Superior temporal gyrus (tissue), 1 donor: ENCODE measurements at regions not wholly inside any gene's neighbourhood (a gene's known extent, or its start where the extent isn't known, plus 50 kb on each side); places are given as distances from the start of the nearest gene placed in this dataset.

ENCODE experiments used
- DNase-seq: peaks from one replicate; pipeline ENCODE4 v3.0.0-alpha.2; 2016; ENCODE audit errors: extremely low spot score

DNA sequence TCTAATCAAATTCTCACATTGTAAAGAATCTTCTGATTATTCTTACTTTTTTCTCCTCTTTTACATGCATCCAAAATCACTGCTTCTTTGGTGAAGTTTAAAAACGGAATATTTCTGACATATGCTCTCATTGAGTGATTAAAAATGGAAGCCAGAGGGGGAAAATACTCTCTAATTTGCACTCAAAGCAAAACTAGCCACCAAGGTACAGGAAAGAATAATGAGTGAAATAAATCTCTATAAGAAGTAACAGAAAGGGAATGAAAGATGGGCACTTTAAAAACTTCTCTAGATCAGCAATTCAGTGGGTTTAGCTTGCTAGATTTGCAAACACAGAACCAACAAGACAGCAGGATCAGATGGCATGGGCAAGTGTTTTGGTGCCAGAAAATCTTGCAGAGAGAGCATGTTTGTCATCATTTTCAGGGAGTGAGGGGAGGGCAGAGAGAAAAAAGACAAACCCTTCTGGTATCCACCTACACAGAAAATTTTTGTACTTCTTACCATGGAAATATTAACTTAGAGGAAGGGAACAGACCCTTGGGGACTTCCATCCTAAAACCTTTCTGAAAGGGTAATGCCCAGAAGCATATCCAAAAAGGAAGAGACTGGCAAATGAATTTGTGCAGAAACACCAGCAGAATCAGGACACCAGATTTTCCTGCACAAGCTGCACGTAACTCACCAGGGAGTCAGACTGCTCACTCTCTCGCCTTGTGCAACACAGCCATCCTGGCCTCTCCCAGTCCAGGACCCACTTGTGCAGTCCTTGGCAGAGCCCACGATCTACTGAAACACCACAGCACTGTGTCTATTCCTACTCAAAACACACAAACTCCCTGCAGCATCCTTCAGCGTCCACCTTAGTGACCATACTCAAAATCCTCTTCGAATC lies 270.2 kb upstream of the PRDM1 start:
- DNase-seq: no peak

DNA sequence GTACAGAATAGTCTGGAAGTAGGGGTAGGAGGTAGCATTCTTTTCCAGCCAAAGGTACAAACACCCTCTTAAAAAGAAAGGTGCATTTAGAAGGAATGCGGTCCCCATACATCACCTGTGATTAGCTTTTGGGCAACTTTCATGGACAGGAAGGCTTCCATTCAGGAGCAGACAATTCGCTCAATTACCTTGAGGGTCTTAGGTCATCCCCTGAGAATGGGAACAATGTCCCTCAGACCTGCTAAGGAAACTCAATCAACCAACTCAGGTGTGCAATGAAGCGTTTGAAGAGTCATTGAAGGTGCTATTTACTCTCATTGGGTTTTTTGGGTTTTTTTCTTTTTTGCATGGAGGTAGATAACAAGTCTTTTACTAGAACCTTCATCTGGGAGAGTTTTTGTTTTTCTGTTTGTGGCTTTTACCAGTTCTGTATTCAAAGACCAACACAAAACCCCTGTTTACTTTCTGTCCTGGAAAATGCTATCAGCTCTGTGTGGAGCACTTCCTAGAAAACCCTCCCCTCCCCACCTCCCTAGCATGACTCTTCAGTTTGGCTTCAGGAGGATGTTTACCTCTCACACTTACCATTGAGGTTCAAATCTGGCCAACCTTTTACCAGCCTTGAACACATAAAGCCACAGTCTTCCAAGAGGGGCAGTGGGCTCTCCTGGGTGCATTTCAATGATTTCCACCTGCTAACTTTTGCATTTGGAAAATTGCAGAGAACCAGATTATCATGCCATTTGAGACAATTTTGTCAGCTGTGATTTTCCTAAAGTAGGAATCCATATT lies 271.2 kb upstream of the PRDM1 start:
- DNase-seq: no peak

DNA sequence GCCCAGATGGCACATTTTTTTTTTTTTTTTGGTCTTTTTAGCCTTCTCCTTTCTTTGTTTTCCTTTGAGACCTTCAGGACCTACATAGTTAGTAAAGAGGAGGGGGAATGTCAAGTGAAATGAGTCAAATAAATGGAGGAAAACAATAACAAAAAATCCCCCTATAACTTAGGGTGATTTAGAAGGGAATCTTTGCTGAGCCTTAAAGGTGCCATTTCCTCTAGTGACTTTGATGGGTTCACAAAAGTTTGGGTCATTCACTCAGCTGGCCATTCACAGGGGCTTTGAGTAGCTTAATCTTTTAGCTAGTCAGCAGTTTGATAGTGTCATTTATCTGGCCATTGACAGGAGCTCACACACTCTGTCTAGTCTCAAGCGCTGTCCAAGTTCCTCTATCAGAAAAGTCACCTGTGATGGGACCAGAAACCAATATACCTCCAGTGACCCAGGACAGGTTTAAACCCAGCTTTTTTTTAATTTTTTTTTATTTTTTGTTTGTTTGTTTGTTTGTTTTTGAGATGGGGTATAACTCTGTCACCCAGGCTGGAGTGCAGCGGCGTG lies 275.1 kb upstream of the PRDM1 start:
- DNase-seq: no peak

DNA sequence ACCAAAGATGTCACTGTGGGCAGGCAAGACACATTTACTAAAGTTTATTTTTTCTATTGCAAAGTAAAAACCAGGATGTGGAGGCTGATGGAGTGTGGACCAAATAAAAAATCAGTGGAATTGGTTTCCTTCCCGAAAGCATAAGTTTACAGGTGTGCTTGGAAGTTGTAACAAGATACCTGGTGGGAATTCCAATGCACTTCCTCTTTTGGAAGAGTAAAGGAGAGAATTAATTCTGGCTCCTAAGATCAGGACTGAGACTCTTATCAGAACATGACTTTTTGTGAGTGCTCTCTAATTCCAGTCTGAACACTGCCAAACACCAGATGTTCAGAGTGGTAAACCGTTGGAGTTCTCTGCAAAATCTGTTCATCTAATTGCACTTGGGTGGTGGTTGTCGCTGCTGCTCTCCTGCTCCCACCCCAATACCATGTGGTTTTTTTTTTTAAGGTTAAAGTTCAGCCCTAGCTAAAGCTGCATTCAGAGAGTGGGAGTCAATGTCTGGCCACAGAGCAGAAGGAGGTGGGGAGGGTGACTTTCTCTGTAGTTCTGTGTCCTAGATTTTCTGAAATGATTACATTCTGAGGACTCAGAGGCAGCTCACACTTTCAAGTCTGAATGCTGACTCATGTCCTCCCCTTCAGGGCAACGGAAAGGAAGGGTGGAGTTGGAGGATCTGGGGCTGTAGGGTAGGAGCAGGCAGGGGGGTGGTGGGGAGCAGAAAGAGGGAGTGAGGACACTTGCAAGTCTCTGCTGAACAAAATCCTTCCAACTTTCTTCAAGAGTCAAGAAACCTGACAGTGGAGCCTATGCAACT lies 275.8 kb upstream of the PRDM1 start:
- DNase-seq: no peak

DNA sequence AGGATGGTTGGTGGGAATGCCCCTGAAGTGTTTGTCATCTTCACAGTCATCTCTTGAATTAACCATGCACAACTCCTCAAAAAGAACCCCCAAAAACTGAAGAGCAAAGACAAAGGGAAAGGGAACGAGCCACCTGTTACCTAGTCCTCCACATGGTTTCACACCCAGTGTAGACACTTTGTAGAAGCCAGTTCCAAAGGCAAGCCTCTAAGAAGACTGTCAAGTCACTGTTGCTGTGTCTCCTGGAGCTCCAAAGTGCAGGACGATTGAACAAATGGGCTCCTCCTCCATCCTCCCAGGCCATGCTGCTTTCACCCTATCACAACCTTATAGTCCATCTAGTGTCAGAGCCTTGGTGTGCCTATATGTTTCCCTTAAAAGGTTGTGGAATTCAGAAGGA lies 277.6 kb upstream of the PRDM1 start:
- DNase-seq: no peak

DNA sequence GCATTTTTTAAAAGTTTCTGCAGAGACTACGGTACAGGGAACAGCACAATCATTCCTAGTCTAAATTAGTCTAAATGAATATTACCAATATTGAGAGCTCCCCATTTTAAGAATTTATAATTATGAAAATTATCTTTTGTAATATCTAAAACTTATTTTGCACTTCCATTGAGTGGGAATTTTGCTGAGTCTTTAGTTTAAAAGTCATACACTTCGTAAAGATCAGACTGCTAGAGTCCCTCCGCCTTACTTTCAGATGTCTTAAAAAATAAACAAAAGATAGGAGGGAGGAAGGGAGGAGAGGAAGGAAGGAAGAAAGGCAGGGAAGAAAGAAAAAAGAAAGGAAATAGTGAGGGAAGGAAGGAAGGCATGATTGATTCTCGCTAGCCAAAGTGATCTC lies 278.2 kb upstream of the PRDM1 start:
- no peak for DNase-seq

DNA sequence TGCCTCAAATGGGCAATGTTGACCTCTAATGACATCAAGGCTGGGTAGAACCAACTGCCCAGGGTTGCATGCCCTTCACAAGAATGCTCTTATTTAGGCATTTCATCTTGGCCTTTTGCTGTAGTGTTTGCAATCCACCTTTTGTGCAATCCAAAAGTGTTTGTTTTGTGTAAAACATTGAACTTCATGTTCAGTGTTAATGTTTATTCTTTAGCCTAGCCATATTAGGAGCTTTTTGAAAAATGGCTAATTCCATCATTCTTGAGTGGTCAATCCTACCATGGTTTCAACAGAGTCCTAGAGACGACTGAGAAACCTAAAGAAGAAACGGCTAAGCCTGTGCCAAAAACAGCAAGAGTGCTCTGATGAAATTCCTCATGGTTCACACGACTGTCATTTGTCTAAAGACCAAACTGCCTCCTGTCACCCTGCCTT lies 279.6 kb upstream of the PRDM1 start:
- DNase-seq: no peak

DNA sequence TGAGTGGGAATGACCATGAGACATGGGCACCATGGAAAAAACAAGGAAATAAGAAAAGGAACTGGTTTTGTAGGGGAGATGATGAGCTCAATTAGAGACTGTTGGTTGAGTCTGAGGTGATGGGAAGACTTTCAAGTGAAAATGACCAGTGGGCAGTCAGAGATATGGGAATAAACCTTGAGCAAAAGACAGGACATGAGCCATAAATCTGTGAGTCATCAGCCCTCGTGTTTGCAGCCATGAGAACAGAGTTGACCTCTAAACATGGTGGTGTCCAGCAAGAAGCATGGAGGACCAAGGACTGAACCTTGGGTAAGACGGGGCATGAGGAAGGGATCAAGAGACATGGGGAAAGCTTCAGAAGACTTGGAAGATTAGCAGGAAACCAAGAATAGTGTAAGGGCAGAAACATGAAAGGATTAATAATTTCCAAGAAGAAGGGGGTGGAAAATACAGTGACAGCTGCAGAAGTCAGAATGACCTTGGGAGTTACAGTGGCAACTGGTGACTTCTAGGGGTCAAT lies 280.6 kb upstream of the PRDM1 start:
- no peak for DNase-seq

DNA sequence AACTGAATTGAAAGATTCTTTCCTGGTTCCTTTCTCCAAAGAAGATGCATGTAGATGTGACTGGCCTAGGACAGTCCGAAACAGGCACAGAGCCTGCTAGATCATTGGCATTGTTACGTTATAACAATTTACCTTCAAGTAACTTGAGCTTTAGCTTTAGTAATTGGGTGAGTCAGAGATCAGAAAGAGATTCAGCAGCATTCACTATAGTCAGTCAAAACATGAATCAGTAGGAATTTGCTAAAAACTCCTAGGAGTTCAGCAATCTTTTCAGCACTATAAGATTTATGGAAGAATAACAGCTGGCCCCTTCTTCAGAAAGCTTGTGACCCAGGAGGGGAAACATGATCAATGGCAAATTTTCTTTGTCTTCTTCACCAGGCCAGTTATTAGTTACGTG lies 281.7 kb upstream of the PRDM1 start:
- DNase-seq: no peak

DNA sequence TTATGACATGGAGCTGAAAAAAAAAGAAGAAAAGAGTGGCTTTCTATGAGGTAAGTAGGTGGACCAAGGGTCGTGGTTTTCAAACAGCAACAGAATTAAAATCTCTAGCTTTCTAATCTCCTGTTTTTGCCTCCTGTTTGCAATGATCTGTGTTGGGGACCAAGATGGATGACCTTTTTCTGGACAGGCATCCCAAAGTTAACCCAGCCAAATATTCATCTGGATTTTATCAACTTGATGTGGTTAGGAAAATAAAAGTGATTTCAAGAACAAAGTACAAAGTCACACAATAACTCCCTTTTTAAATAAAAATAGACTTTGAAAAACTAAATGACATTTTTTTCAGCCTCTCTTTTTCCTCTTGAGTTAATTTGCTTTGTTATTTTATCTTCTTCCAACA lies 282.1 kb upstream of the PRDM1 start:
- no peak for DNase-seq

DNA sequence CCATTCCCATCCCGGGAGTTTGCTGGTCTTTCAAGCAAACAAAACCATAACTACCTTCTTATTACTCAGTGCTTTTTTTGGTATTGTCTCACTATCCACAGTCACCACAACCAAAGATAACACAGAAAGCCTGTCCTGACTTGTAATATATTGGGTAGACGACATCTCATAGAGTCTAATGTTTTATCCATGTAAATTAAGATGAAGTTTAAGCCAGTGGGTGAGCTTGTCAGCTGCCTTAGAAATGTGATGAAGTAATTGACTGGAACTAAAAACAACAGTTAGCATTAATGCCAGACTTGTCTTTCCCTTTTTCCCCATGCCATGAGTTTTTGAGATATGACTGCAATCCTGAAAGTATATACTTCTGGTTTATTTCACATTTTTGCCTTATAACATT lies 282.7 kb upstream of the PRDM1 start:
- DNase-seq: no peak

DNA sequence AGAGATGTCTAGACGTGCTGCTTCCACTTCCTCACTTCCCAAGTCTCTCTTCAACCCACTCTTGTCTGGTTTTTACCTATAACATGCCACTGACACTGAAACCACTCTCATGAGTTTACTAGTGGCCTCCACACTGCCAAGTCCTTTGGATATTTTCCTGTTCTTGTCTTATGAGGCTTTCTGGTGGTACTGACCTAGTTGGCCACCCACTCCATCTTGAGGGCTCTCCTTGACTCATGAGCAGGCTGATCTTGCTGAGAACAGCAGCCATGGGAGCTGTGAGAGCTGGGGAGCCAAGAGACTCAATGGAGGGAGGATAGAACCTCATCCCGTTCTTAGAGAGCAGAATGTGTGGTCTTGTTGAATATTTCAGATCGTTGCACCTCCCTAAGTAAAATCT lies 283.4 kb upstream of the PRDM1 start:
- DNase-seq: no peak

DNA sequence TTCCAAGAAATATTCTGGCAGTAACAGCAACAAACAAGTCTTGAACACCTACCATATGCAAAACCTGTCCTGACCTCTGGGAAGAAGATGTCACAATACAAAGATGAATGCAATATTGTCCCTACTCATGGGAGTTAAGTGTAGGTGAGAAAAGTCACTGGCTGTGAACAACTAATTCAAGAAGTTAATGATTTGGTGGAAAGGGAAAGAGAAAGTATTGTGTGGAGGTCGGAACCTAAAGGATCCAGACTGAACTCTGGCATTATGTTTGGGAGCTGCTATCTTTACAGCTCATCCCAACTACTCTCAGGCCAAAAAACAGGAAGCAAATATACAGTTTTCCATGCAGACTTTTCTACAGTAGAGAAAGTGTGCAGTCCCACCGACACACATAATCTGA lies 285.3 kb upstream of the PRDM1 start:
- no peak for DNase-seq

DNA sequence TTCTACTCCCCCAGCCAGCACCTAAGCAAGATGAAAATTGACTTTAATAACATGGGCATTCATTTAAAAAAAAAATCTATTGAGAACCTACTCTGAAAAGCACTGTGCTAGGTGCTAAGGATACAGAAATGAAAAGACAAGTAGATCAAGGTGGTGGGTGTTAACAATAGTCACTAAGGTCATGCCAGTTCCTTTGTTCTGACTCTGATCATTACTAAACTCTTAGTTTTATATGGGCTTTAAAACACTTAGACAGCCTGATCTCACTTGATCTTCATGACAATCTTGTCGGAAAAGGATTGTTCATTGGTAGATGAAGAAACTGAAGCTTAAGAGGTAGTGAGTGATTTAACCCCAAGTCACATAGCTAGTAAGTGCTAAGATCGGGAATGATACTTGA lies 285.7 kb upstream of the PRDM1 start:
- no peak for DNase-seq

DNA sequence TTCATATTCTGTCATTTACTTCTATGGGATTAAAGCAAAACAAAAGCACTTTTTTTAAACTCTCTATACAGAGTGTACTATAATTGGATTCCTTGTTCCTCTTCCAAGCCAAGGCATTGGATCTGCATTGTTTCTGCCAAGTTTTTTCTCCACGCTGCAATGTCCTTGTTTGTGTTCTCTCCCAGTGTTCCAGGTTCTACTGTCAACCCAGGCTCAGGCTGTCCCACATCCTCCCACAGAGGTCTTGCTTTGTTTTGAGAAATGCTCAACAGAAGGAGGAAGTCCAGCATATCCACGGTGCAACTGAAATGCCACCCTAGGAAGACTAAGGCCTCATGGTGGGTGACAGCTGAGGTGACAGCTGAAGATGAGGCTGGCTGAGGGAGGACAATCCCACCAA lies 287.1 kb upstream of the PRDM1 start:
- peak; percentile 74 for DNase-seq

DNA sequence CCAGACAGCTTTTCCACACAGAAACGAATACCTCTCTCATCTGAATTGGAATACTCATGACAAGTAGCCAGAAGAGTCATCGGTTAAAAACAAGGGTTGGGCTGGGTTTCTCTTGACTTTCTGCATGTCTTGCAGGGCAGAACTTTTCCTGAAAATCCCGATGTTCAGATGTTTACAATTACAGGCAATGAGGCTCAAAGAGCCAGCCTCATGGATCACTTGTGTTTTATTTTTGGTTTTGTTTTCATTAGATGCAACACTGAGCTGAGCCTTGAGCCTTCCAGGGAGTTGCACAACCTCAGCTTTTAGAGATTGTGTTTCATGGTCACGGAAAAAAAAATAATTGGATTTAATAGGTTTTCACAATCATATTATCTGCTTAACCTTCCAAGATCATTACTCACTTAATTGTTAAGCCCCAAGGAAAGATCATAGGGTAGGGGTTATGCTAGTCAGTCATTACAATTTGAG lies 288.1 kb upstream of the PRDM1 start:
- DNase-seq: no peak

DNA sequence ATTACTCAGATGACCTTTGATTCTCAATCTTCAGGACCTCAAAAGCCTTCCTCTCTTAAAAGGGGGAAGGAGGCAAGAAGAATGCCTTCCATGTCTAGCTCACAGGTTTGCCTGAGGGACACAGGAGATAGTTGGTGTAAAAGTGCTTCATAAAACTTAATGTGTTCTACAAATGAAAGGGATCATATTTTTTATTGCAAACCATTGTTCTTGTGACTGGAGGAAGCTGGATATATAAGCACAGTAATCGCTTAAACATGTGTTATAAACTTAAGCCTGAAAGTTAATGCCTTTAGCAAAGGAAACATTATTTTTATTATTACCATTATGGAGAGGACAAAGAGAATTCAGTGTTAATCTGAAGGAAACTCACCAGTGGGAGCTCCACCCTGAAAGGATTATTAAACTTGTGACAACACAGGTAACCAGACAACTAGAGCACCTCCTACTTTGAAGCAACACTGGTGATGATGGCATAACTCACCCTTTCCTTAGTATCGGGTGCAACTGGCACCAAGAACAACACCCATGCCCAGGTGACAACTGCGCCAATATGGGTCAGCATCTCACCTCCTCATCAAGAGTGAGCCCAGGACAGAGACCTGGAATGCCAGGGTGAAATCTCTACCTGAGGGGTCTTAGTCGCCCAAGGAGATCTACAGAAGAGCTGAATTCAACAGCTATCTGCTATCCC lies 288.7 kb upstream of the PRDM1 start:
- no peak for DNase-seq

DNA sequence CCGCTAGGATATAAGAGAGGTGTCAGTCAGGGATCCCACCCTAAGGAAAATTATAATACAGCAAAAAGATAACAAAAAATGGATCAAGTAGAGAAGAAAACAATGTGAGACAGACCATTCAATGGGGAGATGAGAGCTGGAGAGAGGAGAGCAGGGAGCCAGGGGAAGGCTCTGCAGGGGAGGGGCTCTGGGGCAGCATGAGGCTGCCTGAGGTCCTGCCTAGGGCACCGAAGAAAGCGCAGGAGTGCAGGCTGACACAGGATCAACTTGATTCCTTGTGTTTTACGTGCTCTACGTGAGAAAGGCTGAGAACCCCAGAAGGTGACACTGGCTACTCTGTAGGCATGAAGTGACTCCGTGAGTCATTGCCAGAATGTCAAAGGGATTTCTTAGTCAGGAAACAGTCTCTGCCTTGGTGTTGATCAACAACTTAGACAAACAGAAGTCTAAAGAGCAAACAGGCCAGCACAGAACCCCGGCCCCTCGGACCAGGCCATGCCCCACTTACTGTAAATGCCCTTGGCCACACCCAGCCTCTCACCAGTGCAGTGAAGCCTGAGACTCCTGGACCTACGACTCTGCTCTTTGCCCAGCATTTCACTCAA lies 290.1 kb upstream of the PRDM1 start:
- no peak for DNase-seq

DNA sequence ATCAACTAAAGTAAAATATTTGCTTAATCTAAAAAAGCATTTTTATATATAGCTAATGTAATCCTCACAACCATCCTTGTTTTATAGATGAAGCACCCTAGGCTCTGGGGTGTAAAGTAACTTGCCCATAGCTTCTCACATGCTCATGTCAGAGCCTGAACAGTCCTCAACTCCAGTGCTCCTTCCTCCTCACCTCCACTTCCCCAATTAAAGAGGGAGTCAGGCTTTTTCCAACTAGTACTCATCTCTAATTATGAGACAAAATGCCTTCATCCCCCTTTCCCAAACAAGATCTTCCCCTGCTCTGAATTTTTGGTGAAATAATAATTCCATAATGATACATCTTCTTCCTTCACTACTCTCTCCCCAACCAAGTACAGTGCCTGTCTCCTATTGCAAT lies 290.8 kb upstream of the PRDM1 start:
- DNase-seq: no peak

DNA sequence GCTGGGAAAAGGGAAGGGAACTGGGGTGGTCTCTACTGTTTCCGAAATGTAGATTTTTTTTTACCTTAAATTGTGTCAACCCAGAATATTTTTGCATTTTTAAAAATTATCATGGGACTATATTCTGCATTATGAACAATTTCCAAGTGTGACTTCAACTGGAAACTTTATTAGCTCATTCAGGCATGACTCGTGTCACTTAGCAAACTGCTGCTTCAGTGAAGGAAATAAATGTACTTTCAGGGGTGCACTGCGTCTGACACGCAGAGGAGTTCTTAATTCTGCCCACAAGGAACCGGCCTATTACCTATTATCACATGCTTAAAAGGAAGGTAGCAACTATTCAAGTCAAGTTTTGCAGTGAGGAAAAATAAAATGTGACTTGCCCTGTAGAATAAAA lies 291.3 kb upstream of the PRDM1 start:
- no peak for DNase-seq

DNA sequence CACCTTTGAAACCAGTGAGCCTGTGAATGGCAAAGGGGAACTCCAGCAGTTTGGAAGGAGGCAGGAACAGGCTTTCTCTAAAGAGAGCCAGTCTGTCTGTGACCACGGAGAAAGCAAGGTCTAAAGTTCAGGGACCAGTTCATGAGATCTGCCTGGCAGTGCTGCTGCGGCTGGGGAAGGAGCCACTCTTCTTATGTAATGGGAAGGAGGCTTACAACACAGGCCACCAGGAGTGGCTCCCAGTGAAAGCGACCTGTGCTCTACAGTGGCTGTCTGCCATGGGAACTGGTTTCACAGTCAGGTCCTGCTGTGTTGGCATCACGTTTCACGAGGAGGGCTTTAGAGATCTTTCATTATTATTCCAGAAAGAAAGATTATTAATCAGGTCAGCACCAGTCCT lies 291.9 kb upstream of the PRDM1 start:
- DNase-seq: no peak
